MM.1S (cell line): ENCODE measurements at regions not wholly inside any gene's neighbourhood (a gene's known extent, or its start where the extent isn't known, plus 50 kb on each side); places are given as distances from the start of the nearest gene placed in this dataset.

Experiments
- DNase-seq: peaks from one replicate; pipeline ENCODE4 v3.0.0-alpha.2; 2015
- H2AFZ ChIP-seq: fragments of 300-600 bp; sonication (generic); 2 replicates; pipeline ENCODE4 v1.6.0; 2016; ENCODE audit warnings: antibody characterized with exemption, low read length
- H3F3A ChIP-seq: fragments of 300-600 bp; sonication (generic); 2 replicates; pipeline ENCODE4 v1.6.1; 2016; ENCODE audit warnings: mild to moderate bottlenecking, antibody characterized with exemption, low read length, moderate library complexity, mixed read lengths; ENCODE audit not compliant: insufficient read depth
- H3K27ac ChIP-seq: fragments of 300-600 bp; sonication (generic); 2 replicates; pipeline ENCODE4 v1.5.1; 2016; ENCODE audit warnings: mild to moderate bottlenecking, low read length
- H3K27me3 ChIP-seq: fragments of 300-600 bp; sonication (generic); replicated peaks from 2 replicates; pipeline ENCODE4 v1.6.0; 2016; ENCODE audit warnings: low read length; ENCODE audit not compliant: insufficient read depth
- H3K36me3 ChIP-seq: fragments of 300-600 bp; sonication (generic); replicated peaks from 2 replicates; pipeline ENCODE4 v1.6.1; 2016; ENCODE audit warnings: mild to moderate bottlenecking, low read length, mixed read lengths; ENCODE audit not compliant: insufficient read depth
- H3K4me1 ChIP-seq: fragments of 300-600 bp; sonication (generic); 2 replicates; pipeline ENCODE4 v1.6.1; 2016; ENCODE audit warnings: low read length, mixed read lengths
- H3K4me2 ChIP-seq: fragments of 300-600 bp; sonication (generic); 2 replicates; pipeline ENCODE4 v1.6.0; 2016; ENCODE audit warnings: low read depth, low read length
- H3K4me3 ChIP-seq: fragments of 300-600 bp; sonication (generic); 2 replicates; pipeline ENCODE4 v1.5.1; 2016; ENCODE audit warnings: low read length, mixed read lengths
- H3K79me2 ChIP-seq: fragments of 300-600 bp; sonication (generic); 2 replicates; pipeline ENCODE4 v1.6.1; 2016; ENCODE audit warnings: mixed run types, low read length, mixed read lengths
- H3K9ac ChIP-seq: fragments of 300-600 bp; sonication (generic); 2 replicates; pipeline ENCODE4 v1.6.1; 2016; ENCODE audit warnings: low read length, mixed read lengths
- H3K9me2 ChIP-seq: fragments of 300-600 bp; sonication (generic); replicated peaks from 2 replicates; pipeline ENCODE4 v1.6.1; 2016; ENCODE audit warnings: mild to moderate bottlenecking, low read length, mixed read lengths; ENCODE audit not compliant: insufficient read depth
- H3K9me3 ChIP-seq: fragments of 300-600 bp; sonication (generic); replicated peaks from 2 replicates; pipeline ENCODE4 v1.6.1; 2016; ENCODE audit warnings: mild to moderate bottlenecking, low read length, mixed read lengths; ENCODE audit not compliant: insufficient read depth
- H4K20me1 ChIP-seq: fragments of 300-600 bp; sonication (generic); 2 replicates; pipeline ENCODE4 v1.6.1; 2016; ENCODE audit warnings: mild to moderate bottlenecking, low read length, moderate library complexity, mixed read lengths; ENCODE audit not compliant: insufficient read depth
- CTCF ChIP-seq: fragments of 300-600 bp; sonication (generic); IDR thresholded peaks from 2 replicates; pipeline ENCODE4 v1.5.1; 2016; ENCODE audit warnings: antibody characterized with exemption, low read length, mixed read lengths
- EZH2 ChIP-seq: fragments of 300-600 bp; sonication (generic); optimal IDR thresholded peaks from 2 replicates; pipeline ENCODE3; 2017; ENCODE audit warnings: low read depth, mild to moderate bottlenecking, antibody characterized with exemption, low read length, mixed read lengths
- EZH2phosphoT487 ChIP-seq: fragments of 300-600 bp; sonication (generic); IDR thresholded peaks from 2 replicates; pipeline ENCODE4 v1.6.1; 2018; ENCODE audit warnings: antibody characterized with exemption, low read length

DNA sequence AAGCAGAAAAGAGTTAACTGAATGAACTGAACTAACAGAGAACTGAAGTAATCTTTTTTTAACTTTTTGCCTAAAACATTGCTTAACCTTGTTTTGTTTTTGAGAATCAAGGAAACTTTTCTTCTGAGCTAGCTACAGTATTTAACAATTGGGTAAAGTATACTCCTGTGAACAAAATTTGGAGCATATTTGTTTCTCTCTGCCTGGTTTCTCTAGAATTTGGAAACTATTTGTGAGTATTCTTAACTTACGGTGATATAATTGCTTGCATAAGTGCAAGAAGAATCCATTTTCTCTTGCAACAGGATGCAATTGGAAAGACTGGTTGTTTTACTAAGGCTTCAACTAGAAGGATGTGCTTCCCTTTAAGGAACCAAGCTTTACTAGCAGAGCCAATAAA lies 65.9 kb upstream of the FAM98A start:
- Histone ChIP-seq H3F3A (no peaks in the 10 kb centered on the region), H3K79me2 (no peaks in the 10 kb centered on the region), H3K9me3 (no peaks in the 10 kb centered on the region), H2AFZ (no peak overlapping the region), H3K27me3 (no peaks in the 10 kb centered on the region), H3K27ac (no peak overlapping the region), H3K4me1 (no peaks in the 10 kb centered on the region), H3K4me2 (no peak overlapping the region), H3K4me3 (no peak overlapping the region), H3K36me3 (no peaks in the 10 kb centered on the region), H4K20me1 (no peaks in the 10 kb centered on the region), H3K9ac (no peak overlapping the region), H3K9me2 (no peaks in the 10 kb centered on the region)
- no peak for TF ChIP-seq CTCF
- DNase-seq: no peak

GRCh38 chr2:33660416-33661123 lies 61.5 kb upstream of the FAM98A start:
- no peak overlapping the region for H3K4me2 ChIP-seq
- no peaks in the 10 kb centered on the region for H3K9me2 ChIP-seq
- H3K27me3 ChIP-seq: no peaks in the 10 kb centered on the region
- no peak overlapping the region for H2AFZ ChIP-seq
- DNase-seq: no peak
- H3K9me3 ChIP-seq: no peaks in the 10 kb centered on the region
- no peak overlapping the region for H3K27ac ChIP-seq
- no peaks in the 10 kb centered on the region for H3K36me3 ChIP-seq
- no peak overlapping the region for H3K9ac ChIP-seq
- no peaks in the 10 kb centered on the region for H3F3A ChIP-seq
- H4K20me1 ChIP-seq: no peaks in the 10 kb centered on the region
- H3K4me1 ChIP-seq: no peaks in the 10 kb centered on the region
- H3K79me2 ChIP-seq: no peaks in the 10 kb centered on the region
- no peak for TF ChIP-seq EZH2
- no peak for TF ChIP-seq EZH2phosphoT487
- no peak overlapping the region for H3K4me3 ChIP-seq

GRCh38 chr2:33655626-33656320 lies 56.7 kb upstream of the FAM98A start:
- DNase-seq: no peak
- H3K9me3 ChIP-seq: no peaks in the 10 kb centered on the region

More at GRCh38 chr2:33655626-33656320, 56.7 kb upstream of the FAM98A start:
- no peak overlapping the region for H3K27ac ChIP-seq
- TF ChIP-seq EZH2: no peak
- no peak for TF ChIP-seq CTCF
- TF ChIP-seq EZH2phosphoT487: no peak
- no peaks in the 10 kb centered on the region for H3K36me3 ChIP-seq
- H3F3A ChIP-seq: no peaks in the 10 kb centered on the region
- no peaks in the 10 kb centered on the region for H3K79me2 ChIP-seq
- no peak overlapping the region for H2AFZ ChIP-seq
- H3K9me2 ChIP-seq: no peaks in the 10 kb centered on the region
- no peaks in the 10 kb centered on the region for H3K4me1 ChIP-seq
- H4K20me1 ChIP-seq: no peaks in the 10 kb centered on the region
- H3K27me3 ChIP-seq: no peaks in the 10 kb centered on the region
- H3K9ac ChIP-seq: no peak overlapping the region
- H3K4me3 ChIP-seq: no peak overlapping the region
- no peak overlapping the region for H3K4me2 ChIP-seq
